ENCODE measurements at regions not wholly inside any gene's neighbourhood (a gene's known extent, or its start where the extent isn't known, plus 50 kb on each side); places are given as distances from the start of the nearest gene placed in this dataset.

GRCh38 chr3:74338998-74339397 lies 275.5 kb downstream of the CNTN3 start:
- no peak for TF ChIP-seq CTCF (IDR thresholded peaks at IDR 0.05)
- TF ChIP-seq EZH2 (IDR thresholded peaks at IDR 0.05): no peak
- TF ChIP-seq EZH2phosphoT487 (IDR thresholded peaks at IDR 0.05): no peak

Data from neural progenitor cell (in vitro differentiated cells).